DND-41 (cell line): ENCODE measurements at regions not wholly inside any gene's neighbourhood (a gene's known extent, or its start where the extent isn't known, plus 50 kb on each side); places are given as distances from the start of the nearest gene placed in this dataset.

Source experiments
- ATAC-seq: fragments of 200-7000 bp; cut with Tn5 transposase; 3 replicates; pipeline ENCODE4 v1.9.1; 2021; ENCODE audit warnings: low read depth; ENCODE audit not compliant: insufficient read depth
- DNase-seq: peaks from one replicate; pipeline ENCODE4 v3.0.0-alpha.2; 2020
- H2AFZ ChIP-seq: 2 replicates; pipeline ENCODE4 v1.6.0; 2012; ENCODE audit warnings: low read depth, low read length
- H3K27ac ChIP-seq: 2 replicates; pipeline ENCODE4 v1.5.1; 2012; ENCODE audit warnings: low read length, inconsistent platforms
- H3K27me3 ChIP-seq: fragments of 200-600 bp; sonication (generic); 2 replicates; pipeline ENCODE4 v1.6.0; 2012; ENCODE audit warnings: low read length, mild to moderate bottlenecking, inconsistent platforms; ENCODE audit not compliant: insufficient read depth, poor library complexity
- H3K36me3 ChIP-seq: 2 replicates; pipeline ENCODE4 v1.5.1; 2012; ENCODE audit warnings: low read length, inconsistent platforms; ENCODE audit not compliant: insufficient read depth
- H3K4me1 ChIP-seq: 2 replicates; pipeline ENCODE4 v1.5.1; 2012; ENCODE audit warnings: mild to moderate bottlenecking, low read length; ENCODE audit not compliant: insufficient read depth
- H3K4me2 ChIP-seq: 2 replicates; pipeline ENCODE4 v1.6.0; 2012; ENCODE audit warnings: mild to moderate bottlenecking, moderate library complexity, low read length, inconsistent platforms; ENCODE audit not compliant: insufficient read depth
- H3K4me3 ChIP-seq, 2 experiments: fragments of 200-600 bp in 1 of 2; shearing (Covaris generic) in 1 of 2; 2 replicates each; pipeline ENCODE4 v1.5.1; 2012 to 2016; ENCODE audit warnings: inconsistent platforms in 2 of 2, low read length in 2 of 2, mild to moderate bottlenecking in 2 of 2, low read depth in 1 of 2, moderate library complexity in 1 of 2
- H3K79me2 ChIP-seq: 2 replicates; pipeline ENCODE4 v1.6.0; 2012; ENCODE audit warnings: low read length, inconsistent platforms; ENCODE audit not compliant: insufficient read depth
- H3K9ac ChIP-seq: 2 replicates; pipeline ENCODE4 v1.6.0; 2012; ENCODE audit warnings: low read depth, mild to moderate bottlenecking, inconsistent platforms, low read length, moderate library complexity
- H3K9me3 ChIP-seq: 2 replicates; pipeline ENCODE4 v1.5.1; 2012; ENCODE audit warnings: low read length, moderate library complexity, mild to moderate bottlenecking, inconsistent platforms; ENCODE audit not compliant: insufficient read depth, severe bottlenecking
- H4K20me1 ChIP-seq: 2 replicates; pipeline ENCODE4 v1.6.0; 2012; ENCODE audit warnings: low read length; ENCODE audit not compliant: insufficient read depth
- EZH2 ChIP-seq: IDR thresholded peaks from 3 replicates; pipeline ENCODE4 v1.6.1; 2012; ENCODE audit warnings: borderline replicate concordance, low read depth, mild to moderate bottlenecking, moderate library complexity, low read length, inconsistent platforms; ENCODE audit not compliant: severe bottlenecking
- TF ChIP-seq, protein P1 (sequence below): IDR thresholded peaks from 2 replicates; pipeline ENCODE4 v1.5.1; 2012; ENCODE audit warnings: borderline replicate concordance, low read length, moderate library complexity, mild to moderate bottlenecking; ENCODE audit not compliant: poor library complexity, severe bottlenecking; ENCODE audit errors: extremely low read depth

DNA sequence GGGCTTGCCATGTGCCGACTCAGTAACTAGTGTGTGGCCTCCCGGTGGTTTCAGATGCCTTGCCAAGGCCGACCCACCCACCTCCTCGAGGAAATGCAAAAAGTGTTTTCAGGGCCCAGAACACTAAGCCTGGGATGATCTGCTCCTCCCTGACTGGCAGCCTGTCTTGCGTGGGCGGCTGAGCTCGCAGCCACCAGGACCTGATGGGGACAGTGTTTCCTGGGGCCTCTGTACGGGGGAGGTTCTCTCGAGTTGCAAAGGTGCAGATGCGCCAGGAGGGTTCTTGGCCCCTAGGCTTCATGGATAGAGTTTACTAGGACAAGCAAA lies 85.2 kb downstream of the GLI2 start:
- ATAC-seq (no peak), DNase-seq (no peak)
- H3K9me3 ChIP-seq = no peaks in the 10 kb centered on the region
- no peak for TF ChIP-seq EZH2
- TF ChIP-seq, protein P1, sequence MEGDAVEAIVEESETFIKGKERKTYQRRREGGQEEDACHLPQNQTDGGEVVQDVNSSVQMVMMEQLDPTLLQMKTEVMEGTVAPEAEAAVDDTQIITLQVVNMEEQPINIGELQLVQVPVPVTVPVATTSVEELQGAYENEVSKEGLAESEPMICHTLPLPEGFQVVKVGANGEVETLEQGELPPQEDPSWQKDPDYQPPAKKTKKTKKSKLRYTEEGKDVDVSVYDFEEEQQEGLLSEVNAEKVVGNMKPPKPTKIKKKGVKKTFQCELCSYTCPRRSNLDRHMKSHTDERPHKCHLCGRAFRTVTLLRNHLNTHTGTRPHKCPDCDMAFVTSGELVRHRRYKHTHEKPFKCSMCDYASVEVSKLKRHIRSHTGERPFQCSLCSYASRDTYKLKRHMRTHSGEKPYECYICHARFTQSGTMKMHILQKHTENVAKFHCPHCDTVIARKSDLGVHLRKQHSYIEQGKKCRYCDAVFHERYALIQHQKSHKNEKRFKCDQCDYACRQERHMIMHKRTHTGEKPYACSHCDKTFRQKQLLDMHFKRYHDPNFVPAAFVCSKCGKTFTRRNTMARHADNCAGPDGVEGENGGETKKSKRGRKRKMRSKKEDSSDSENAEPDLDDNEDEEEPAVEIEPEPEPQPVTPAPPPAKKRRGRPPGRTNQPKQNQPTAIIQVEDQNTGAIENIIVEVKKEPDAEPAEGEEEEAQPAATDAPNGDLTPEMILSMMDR = no peak
- 0 out of 2 replicates have a peak, but pooled peaks cover 4% of the 10 kb centered on the region for H4K20me1 ChIP-seq
- no peak overlapping the region for H3K9ac ChIP-seq
- H3K27me3 ChIP-seq = no peaks in the 10 kb centered on the region
- no peak overlapping the region for H3K27ac ChIP-seq
- no peaks in the 10 kb centered on the region for H3K36me3 ChIP-seq
- H3K4me3 ChIP-seq = no peak overlapping the region
- no peak overlapping the region for H3K4me2 ChIP-seq
- no peaks in the 10 kb centered on the region for H3K4me1 ChIP-seq
- H3K79me2 ChIP-seq = no peaks in the 10 kb centered on the region
- H2AFZ ChIP-seq = no peak overlapping the region

DNA sequence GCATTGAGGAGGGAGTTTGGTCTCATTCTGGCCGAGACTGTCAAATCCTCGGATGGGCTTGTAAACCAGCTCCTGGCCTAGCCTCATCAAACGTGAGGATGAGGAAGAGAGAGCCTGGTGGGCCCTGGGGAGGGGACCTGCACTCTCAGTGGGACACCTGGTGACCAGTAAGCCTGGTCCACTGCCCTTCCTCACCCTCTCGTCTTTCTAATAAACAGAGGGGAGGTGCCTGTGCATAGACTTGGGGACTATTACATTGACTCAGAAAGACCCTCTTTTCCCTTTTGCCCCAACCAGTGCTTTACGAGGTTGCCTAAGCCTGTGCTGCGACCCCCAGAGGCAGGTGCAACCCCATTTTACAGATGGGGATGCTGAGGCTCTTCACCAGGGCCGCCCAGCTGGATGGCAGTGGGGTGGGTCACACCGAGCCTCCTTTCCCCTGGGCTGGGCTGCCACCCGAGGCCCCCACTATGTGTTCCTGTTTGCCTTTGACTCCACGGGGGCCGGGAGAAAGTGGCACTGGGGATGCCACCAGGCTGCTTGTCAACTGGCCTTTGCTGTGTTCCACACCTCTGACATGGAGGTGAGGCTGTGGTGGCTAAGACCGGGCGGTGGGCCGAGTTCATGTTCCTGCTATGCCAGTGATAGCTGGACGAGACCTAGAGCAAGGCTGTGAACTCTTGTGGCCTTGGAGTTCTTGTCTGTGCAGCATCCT lies 85.9 kb downstream of the GLI2 start:
- no peak for TF ChIP-seq EZH2
- TF ChIP-seq, protein P1 = no peak
- Histone ChIP-seq H3K36me3 (no peaks in the 10 kb centered on the region), H3K27me3 (no peaks in the 10 kb centered on the region), H3K27ac (no peak overlapping the region), H3K4me2 (no peak overlapping the region), H3K4me1 (no peaks in the 10 kb centered on the region), H3K9ac (no peak overlapping the region), H2AFZ (no peak overlapping the region), H3K4me3 (no peak overlapping the region), H4K20me1 (0 out of 2 replicates have a peak, but pooled peaks cover 4% of the 10 kb centered on the region), H3K79me2 (no peaks in the 10 kb centered on the region), H3K9me3 (no peaks in the 10 kb centered on the region)
- no peak for DNase-seq
- no peak for ATAC-seq

DNA sequence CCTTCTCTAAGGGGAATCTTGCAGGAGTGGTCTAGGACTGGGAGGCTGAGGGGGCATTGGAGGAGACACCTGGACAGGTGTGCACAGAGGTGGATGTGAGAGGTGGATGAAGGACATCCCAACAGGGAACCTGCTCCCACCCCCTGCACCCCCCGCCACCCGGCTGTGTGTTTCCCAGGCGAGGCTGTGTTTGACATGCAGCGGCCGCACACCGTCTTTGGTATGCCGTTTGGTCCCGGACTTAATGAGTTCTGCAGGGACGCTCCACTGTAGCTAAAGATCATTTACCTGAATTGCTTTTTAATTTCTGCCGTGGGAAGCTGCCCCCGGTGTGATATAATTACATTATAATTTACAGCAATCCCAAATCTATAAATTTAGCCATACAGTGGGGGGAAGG lies 87.3 kb downstream of the GLI2 start:
- Histone ChIP-seq H3K9ac (no peak overlapping the region), H3K9me3 (no peaks in the 10 kb centered on the region), H3K4me2 (no peak overlapping the region), H3K4me1 (no peaks in the 10 kb centered on the region), H3K79me2 (no peaks in the 10 kb centered on the region), H4K20me1 (0 out of 2 replicates have a peak, but pooled peaks cover 4% of the 10 kb centered on the region), H3K4me3 (no peak overlapping the region), H3K27me3 (no peaks in the 10 kb centered on the region), H3K27ac (no peak overlapping the region), H3K36me3 (no peaks in the 10 kb centered on the region), H2AFZ (no peak overlapping the region)
- ATAC-seq (no peak), DNase-seq (no peak)
- TF ChIP-seq, protein P1 = no peak
- no peak for TF ChIP-seq EZH2
